GM12892 (cell line): ENCODE measurements at regions not wholly inside any gene's neighbourhood (a gene's known extent, or its start where the extent isn't known, plus 50 kb on each side); places are given as distances from the start of the nearest gene placed in this dataset.

Source experiments
- POLR2A ChIP-seq: IDR thresholded peaks from 2 replicates; pipeline ENCODE4 v1.6.1; 2011; ENCODE audit warnings: low read depth, low read length, control low read depth
- POLR2AphosphoS5 ChIP-seq: IDR thresholded peaks from 2 replicates; pipeline ENCODE4 v1.6.1; 2011; ENCODE audit warnings: low read depth, low read length, control low read depth
- TAF1 ChIP-seq: IDR thresholded peaks from 2 replicates; pipeline ENCODE4 v1.6.1; 2011; ENCODE audit warnings: low read depth, mild to moderate bottlenecking, control low read depth, low read length, borderline replicate concordance

- no peak for TF ChIP-seq POLR2A
- no peak for TF ChIP-seq POLR2AphosphoS5
- no peak for TF ChIP-seq TAF1
Observed at GRCh38 chr13:50441130-50441529, 402.4 kb downstream of the DLEU7 start.
